Hematopoietic multipotent progenitor cell (in vitro differentiated cells): ENCODE measurements at regions not wholly inside any gene's neighbourhood (a gene's known extent, or its start where the extent isn't known, plus 50 kb on each side); places are given as distances from the start of the nearest gene placed in this dataset.

Experiments
- DNase-seq, 3 donors: peaks; one replicate each; pipeline ENCODE4 v3.0.0-alpha.2; 2011 to 2015; ENCODE audit warnings: low read depth in 2 of 3, low spot score in 2 of 3

GRCh38 chr4:114334884-114335330 is 263.7 kb upstream of the UGT8 start:
- peak in 1 of 3 donors; percentile 18 for DNase-seq

GRCh38 chr4:114335339-114335738 is 263.3 kb upstream of the UGT8 start:
- no peak for DNase-seq

GRCh38 chr4:114343015-114343414 is 255.6 kb upstream of the UGT8 start:
- no peak for DNase-seq

- no peak for DNase-seq
Measured at GRCh38 chr4:114349543-114350175, 248.9 kb upstream of the UGT8 start.

GRCh38 chr4:114358901-114359300 is 239.7 kb upstream of the UGT8 start:
- DNase-seq: no peak

GRCh38 chr4:114361249-114361648 is 237.4 kb upstream of the UGT8 start:
- DNase-seq: no peak

- DNase-seq: no peak
Measured at GRCh38 chr4:114364857-114365256, 233.8 kb upstream of the UGT8 start.

- no peak for DNase-seq
Measured at GRCh38 chr4:114365591-114365990, 233.0 kb upstream of the UGT8 start.

- DNase-seq: no peak
Measured at GRCh38 chr4:114366368-114366767, 232.2 kb upstream of the UGT8 start.

- no peak for DNase-seq
Measured at GRCh38 chr4:114368751-114369150, 229.9 kb upstream of the UGT8 start.

GRCh38 chr4:114373508-114373907 is 225.1 kb upstream of the UGT8 start:
- DNase-seq: no peak

GRCh38 chr4:114378305-114378903 is 220.2 kb upstream of the UGT8 start:
- DNase-seq: peak in 1 of 3 donors; percentile 2

- no peak for DNase-seq
Measured at GRCh38 chr4:114383067-114383466, 215.5 kb upstream of the UGT8 start.

- DNase-seq: no peak
Measured at GRCh38 chr4:114383721-114384120, 214.9 kb upstream of the UGT8 start.

GRCh38 chr4:114384629-114385028 is 214.0 kb upstream of the UGT8 start:
- peak in 2 of 3 donors; percentile 21 to 63 for DNase-seq

- no peak for DNase-seq
Measured at GRCh38 chr4:114385195-114385985, 213.2 kb upstream of the UGT8 start.

GRCh38 chr4:114386637-114387233 is 211.9 kb upstream of the UGT8 start:
- DNase-seq: peak in 2 of 3 donors; percentile 18 to 51

GRCh38 chr4:114389070-114389685 is 209.4 kb upstream of the UGT8 start:
- no peak for DNase-seq

GRCh38 chr4:114393295-114394038 is 205.1 kb upstream of the UGT8 start:
- DNase-seq: no peak

- DNase-seq: no peak
Measured at GRCh38 chr4:114396808-114397207, 201.8 kb upstream of the UGT8 start.
